ENCODE measurements at regions not wholly inside any gene's neighbourhood (a gene's known extent, or its start where the extent isn't known, plus 50 kb on each side); places are given as distances from the start of the nearest gene placed in this dataset.
"Not testable (repeated sequence)": the region's sequence is repeated elsewhere in the genome, so short reads cannot be mapped to it uniquely, and the experiment has no call there.

DNA sequence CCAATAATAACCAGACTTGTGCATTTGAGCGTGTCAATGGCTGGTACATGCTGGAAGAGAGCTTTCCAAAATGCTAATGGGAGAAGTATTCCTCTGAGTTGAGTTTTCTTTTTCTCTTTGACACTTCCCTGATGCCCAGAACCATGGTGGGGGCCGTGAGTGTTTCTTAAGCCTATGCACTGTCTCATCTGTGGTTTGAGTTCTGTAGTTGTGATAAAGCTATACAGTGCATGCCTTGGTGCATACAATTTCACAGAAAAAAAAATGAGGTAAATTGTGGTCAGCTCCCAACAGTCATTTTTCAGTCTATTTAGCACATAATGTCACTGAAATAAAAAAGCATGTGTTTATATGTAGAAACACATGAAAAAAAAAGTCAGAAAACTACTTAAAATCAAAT is 204.8 kb downstream of the HDGFL1 start:
- intact Hi-C loops (cut with DNase I; ENCODE audit: low total_unique reads) = no loop called here
- no peak overlapping the region for H3K4me3 ChIP-seq
- H3K9me3 ChIP-seq = peaks cover 4 to 10% of the 10 kb centered on the region in 2 donors
- WGBS, 2 donors (ENCODE audit: low coverage in 1 of 2) = 75% methylated on average over 1 to 2 of the region's 2 CpGs
- DNase-seq = no peak
- H3K36me3 ChIP-seq = no peaks in the 10 kb centered on the region
- in situ Hi-C loops (cut with MboI; ENCODE audit: low pct_ligation_motif_present in 1 of 4, low pct_unique_long_range_greater_than_20kb in 1 of 4, low sequenced_read_pairs in 3 of 4) = no loop called here
- no peaks in the 10 kb centered on the region for H3K4me1 ChIP-seq
- no peaks in the 10 kb centered on the region for H3K27me3 ChIP-seq
- H3K27ac ChIP-seq = no peak overlapping the region
- TF ChIP-seq POLR2AphosphoS5 (IDR thresholded peaks at IDR 0.05) (no peak), POLR2A (IDR thresholded peaks at IDR 0.05) (no peak), EP300 (IDR thresholded peaks at IDR 0.05; ENCODE audit: low read depth) (no peak)
- TF ChIP-seq, protein P1, sequence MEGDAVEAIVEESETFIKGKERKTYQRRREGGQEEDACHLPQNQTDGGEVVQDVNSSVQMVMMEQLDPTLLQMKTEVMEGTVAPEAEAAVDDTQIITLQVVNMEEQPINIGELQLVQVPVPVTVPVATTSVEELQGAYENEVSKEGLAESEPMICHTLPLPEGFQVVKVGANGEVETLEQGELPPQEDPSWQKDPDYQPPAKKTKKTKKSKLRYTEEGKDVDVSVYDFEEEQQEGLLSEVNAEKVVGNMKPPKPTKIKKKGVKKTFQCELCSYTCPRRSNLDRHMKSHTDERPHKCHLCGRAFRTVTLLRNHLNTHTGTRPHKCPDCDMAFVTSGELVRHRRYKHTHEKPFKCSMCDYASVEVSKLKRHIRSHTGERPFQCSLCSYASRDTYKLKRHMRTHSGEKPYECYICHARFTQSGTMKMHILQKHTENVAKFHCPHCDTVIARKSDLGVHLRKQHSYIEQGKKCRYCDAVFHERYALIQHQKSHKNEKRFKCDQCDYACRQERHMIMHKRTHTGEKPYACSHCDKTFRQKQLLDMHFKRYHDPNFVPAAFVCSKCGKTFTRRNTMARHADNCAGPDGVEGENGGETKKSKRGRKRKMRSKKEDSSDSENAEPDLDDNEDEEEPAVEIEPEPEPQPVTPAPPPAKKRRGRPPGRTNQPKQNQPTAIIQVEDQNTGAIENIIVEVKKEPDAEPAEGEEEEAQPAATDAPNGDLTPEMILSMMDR (IDR thresholded peaks at IDR 0.05) = no peak

DNA sequence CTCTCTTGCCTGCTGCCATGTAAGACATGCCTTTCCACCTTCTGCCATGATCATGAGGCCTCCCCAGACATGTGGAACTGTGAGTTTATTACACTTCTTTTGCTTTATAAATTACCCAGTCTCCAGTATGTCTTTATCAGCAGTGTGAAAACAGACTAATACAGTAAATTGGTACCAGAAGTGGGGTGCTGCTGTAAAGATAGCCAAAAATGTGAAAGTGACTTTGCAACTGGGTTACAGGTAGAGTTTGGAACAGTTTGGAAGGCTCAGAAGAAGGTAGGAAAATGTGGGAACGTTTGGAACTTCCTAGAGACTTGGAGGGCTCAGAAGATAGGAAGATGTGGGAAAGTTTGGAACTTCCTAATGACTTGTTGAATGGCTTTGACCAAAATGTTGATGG is 209.1 kb downstream of the HDGFL1 start:
- intact Hi-C loops (cut with DNase I; ENCODE audit: low total_unique reads); H3K27ac ChIP-seq; H3K4me1 ChIP-seq; H3K27me3 ChIP-seq; H3K36me3 ChIP-seq; in situ Hi-C loops (cut with MboI; ENCODE audit: low pct_ligation_motif_present in 1 of 4, low pct_unique_long_range_greater_than_20kb in 1 of 4, low sequenced_read_pairs in 3 of 4); H3K4me3 ChIP-seq; DNase-seq: not testable (repeated sequence)
- peaks cover 5 to 10% of the 10 kb centered on the region in 2 donors for H3K9me3 ChIP-seq
- WGBS, 2 donors (ENCODE audit: low coverage in 1 of 2) = 27% methylated on average over 1 of the region's 1 CpG; no CpG with 5 or more reads in 1 of the 2 donors

DNA sequence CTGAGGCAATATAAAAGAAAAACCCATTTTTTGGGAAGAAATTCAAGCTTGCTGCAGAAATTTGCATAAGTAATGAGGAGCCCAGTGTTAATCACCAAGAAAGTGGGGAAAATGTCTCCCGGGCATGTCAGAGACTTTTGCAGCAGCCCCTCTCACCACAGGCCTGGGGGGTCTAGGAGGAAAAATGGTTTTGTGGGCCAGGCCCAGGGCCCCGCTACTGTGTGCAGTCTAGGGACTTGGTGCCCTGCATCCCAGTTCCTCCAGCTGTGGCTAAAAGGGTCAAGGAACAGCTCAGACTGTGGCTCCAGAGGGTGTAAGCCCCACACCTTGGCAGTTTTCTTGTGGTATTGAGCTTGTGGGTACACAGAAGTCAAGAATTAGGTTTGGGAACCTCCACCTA is 209.7 kb downstream of the HDGFL1 start:
- Histone ChIP-seq H3K4me3 (no peak overlapping the region), H3K36me3 (no peaks in the 10 kb centered on the region), H3K9me3 (peaks cover 5 to 10% of the 10 kb centered on the region in 2 donors), H3K27ac (no peak overlapping the region), H3K4me1 (no peaks in the 10 kb centered on the region), H3K27me3 (no peaks in the 10 kb centered on the region)
- no peak for DNase-seq
- 88% methylated on average over 2 of the region's 2 CpGs; no CpG with 5 or more reads in 1 of the 2 donors for WGBS, 2 donors (ENCODE audit: low coverage in 1 of 2)
- in situ Hi-C loops (cut with MboI; ENCODE audit: low pct_ligation_motif_present in 1 of 4, low pct_unique_long_range_greater_than_20kb in 1 of 4, low sequenced_read_pairs in 3 of 4) (no loop called here), intact Hi-C loops (cut with DNase I; ENCODE audit: low total_unique reads) (no loop called here)
- TF ChIP-seq, protein P1 (IDR thresholded peaks at IDR 0.05) = no peak
- TF ChIP-seq POLR2AphosphoS5 (IDR thresholded peaks at IDR 0.05) = no peak
- TF ChIP-seq POLR2A (IDR thresholded peaks at IDR 0.05) = no peak
- TF ChIP-seq EP300 (IDR thresholded peaks at IDR 0.05; ENCODE audit: low read depth) = no peak

DNA sequence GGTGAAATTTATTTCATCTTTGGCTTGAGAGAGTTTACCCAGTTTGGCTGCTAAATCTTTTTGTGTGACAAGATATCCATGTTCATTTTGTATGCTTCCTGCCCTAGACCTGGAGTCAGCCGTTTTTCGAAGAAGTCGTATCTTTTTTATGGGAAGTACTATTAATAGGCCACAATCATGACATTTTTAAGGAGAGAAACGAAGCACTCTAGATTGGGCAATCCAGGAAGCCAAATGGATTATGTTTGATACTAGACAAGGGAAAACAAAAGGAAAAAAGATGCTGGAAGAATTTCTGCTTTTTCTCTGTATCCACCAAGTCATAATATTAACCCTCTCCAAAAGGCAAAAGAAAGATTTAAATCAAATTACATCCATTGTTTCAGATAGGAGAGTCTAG is 214.6 kb downstream of the HDGFL1 start:
- H3K4me3 ChIP-seq = no peak overlapping the region
- intact Hi-C loops (cut with DNase I; ENCODE audit: low total_unique reads) = no loop called here
- no peaks in the 10 kb centered on the region for H3K4me1 ChIP-seq
- H3K9me3 ChIP-seq = peaks cover 2 to 3% of the 10 kb centered on the region in 2 donors
- H3K27me3 ChIP-seq = no peaks in the 10 kb centered on the region
- in situ Hi-C loops (cut with MboI; ENCODE audit: low pct_ligation_motif_present in 1 of 4, low pct_unique_long_range_greater_than_20kb in 1 of 4, low sequenced_read_pairs in 3 of 4) = no loop called here
- DNase-seq = no peak
- no peak for TF ChIP-seq POLR2A (IDR thresholded peaks at IDR 0.05)
- H3K36me3 ChIP-seq = no peaks in the 10 kb centered on the region
- WGBS, 2 donors (ENCODE audit: low coverage in 1 of 2) = 51 to 54% methylated on average over 4 of the region's 4 CpGs
- H3K27ac ChIP-seq = no peak overlapping the region

- H3K27ac ChIP-seq = no peak overlapping the region
- no peaks in the 10 kb centered on the region for H3K27me3 ChIP-seq
- no peaks in the 10 kb centered on the region for H3K9me3 ChIP-seq
- no peak for DNase-seq
- in situ Hi-C loops (cut with MboI; ENCODE audit: low pct_ligation_motif_present in 1 of 4, low pct_unique_long_range_greater_than_20kb in 1 of 4, low sequenced_read_pairs in 3 of 4) = no loop called here
- 67 to 71% methylated on average over 9 to 12 of the region's 12 CpGs for WGBS, 2 donors (ENCODE audit: low coverage in 1 of 2)
- H3K36me3 ChIP-seq = no peaks in the 10 kb centered on the region
- H3K4me1 ChIP-seq = no peaks in the 10 kb centered on the region
- no peak overlapping the region for H3K4me3 ChIP-seq
- intact Hi-C loops (cut with DNase I; ENCODE audit: low total_unique reads) = no loop called here
- TF ChIP-seq EP300 (IDR thresholded peaks at IDR 0.05; ENCODE audit: low read depth) (no peak), POLR2AphosphoS5 (IDR thresholded peaks at IDR 0.05) (no peak), POLR2A (IDR thresholded peaks at IDR 0.05) (no peak)
- TF ChIP-seq, protein P1 (IDR thresholded peaks at IDR 0.05) = no peak
Observed at GRCh38 chr6:22784601-22785410, 215.4 kb downstream of the HDGFL1 start.

Data from transverse colon (tissue), 4 donors.